Erythroblast (primary cell): ENCODE measurements at regions not wholly inside any gene's neighbourhood (a gene's known extent, or its start where the extent isn't known, plus 50 kb on each side); places are given as distances from the start of the nearest gene placed in this dataset.

Source experiments
- GATA1 ChIP-seq: IDR thresholded peaks from 2 replicates; pipeline ENCODE4 v1.6.1; 2011; ENCODE audit warnings: low read depth, mild to moderate bottlenecking, control low read depth, low read length, moderate library complexity
- POLR2A ChIP-seq: IDR thresholded peaks from 2 replicates; pipeline ENCODE4 v1.6.1; 2011; ENCODE audit warnings: mild to moderate bottlenecking, low read length

DNA sequence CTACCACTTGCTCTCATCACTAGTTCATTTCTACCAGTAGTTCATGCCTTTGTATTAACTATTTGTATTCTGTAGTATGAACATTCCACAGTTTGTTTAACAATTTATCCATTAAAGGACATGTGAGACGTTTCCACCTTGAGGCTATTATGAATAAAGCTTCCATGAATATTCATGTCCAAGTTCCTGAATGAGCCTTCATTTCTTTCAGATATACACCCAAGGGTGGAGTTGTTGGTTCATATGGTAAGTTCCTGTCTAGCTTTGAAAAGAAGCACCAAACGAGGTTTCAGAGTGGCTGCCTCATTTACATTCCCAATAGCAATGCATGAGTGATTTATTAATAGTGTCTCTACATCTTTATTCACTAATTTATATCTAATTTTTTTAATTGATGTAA lies 407.8 kb upstream of the C16orf82 start:
- no peak for TF ChIP-seq POLR2A
- TF ChIP-seq GATA1, result no peak
